Kidney (tissue), 13 donors: ENCODE measurements at regions not wholly inside any gene's neighbourhood (a gene's known extent, or its start where the extent isn't known, plus 50 kb on each side); places are given as distances from the start of the nearest gene placed in this dataset.

Source experiments
- DNase-seq, 5 donors: peaks; one replicate each; pipeline ENCODE4 v3.0.0-alpha.2; 2013 to 2020
- FAIRE-seq: peaks from 2 replicates; lab custom pipeline; 2012; peaks lifted over from hg19 to GRCh38; lab: Jason Lieb, UNC
- H3K27ac ChIP-seq, 2 donors: one replicate each; pipeline ENCODE4 v1.7.0; 2013; ENCODE audit warnings: low read depth in 2 of 2, low read length in 2 of 2, inconsistent platforms in 1 of 2
- H3K27me3 ChIP-seq: one replicate; pipeline ENCODE4 v1.7.1; 2013; ENCODE audit warnings: low read length, inconsistent platforms; ENCODE audit not compliant: control insufficient read depth, insufficient read depth
- H3K36me3 ChIP-seq, 3 donors: one replicate each; pipeline versions ENCODE4 v1.7.0 to v1.7.1; 2013; ENCODE audit warnings: low read length in 3 of 3, control low read depth in 1 of 3, inconsistent platforms in 1 of 3; ENCODE audit not compliant: insufficient read depth in 3 of 3, control insufficient read depth in 2 of 3
- H3K4me1 ChIP-seq, 3 donors: one replicate each; pipeline versions ENCODE4 v1.7.0 to v1.7.1; 2013; ENCODE audit warnings: low read length in 3 of 3, inconsistent platforms in 1 of 3, low read depth in 1 of 3; ENCODE audit not compliant: control insufficient read depth in 2 of 3, insufficient read depth in 2 of 3
- H3K4me3 ChIP-seq, 3 donors: one replicate each; pipeline versions ENCODE4 v1.7.0 to v1.8.1; 2013; ENCODE audit warnings: low read length in 3 of 3, control low read depth in 1 of 3, inconsistent platforms in 1 of 3
- H3K9ac ChIP-seq, 3 donors: one replicate each; pipeline versions ENCODE4 v1.7.0 to v1.7.1; 2013; ENCODE audit warnings: low read length in 3 of 3, control low read depth in 1 of 3, inconsistent platforms in 1 of 3
- H3K9me3 ChIP-seq, 3 donors: one replicate each; pipeline versions ENCODE4 v1.7.0 to v1.7.1; 2013; ENCODE audit warnings: low read length in 3 of 3, control low read depth in 1 of 3, inconsistent platforms in 1 of 3; ENCODE audit not compliant: control insufficient read depth in 2 of 3, insufficient read depth in 1 of 3
- CTCF ChIP-seq: IDR thresholded peaks from 3 replicates; pipeline ENCODE4 v1.5.1; 2012; ENCODE audit warnings: mild to moderate bottlenecking, moderate library complexity, borderline replicate concordance; ENCODE audit not compliant: insufficient read depth; ENCODE audit errors: extremely low read depth
- intact Hi-C: fragments of 100-400 bp; cut with DNase I; formaldehyde crosslinking; loops from one replicate; pipeline ENCODE4 v1.11.1; 2022
- donor health status: control.
- donor health status: control.
- donor health status: control.
- donor health status: control.
- donor health status: control.
- donor health status: DM: yes; HTN: yes; CAD: no.
- donor health status: Normal renal cell carcinoma (clear cell type).

- Histone ChIP-seq H3K27me3 (no peaks in the 10 kb centered on the region), H3K4me1 (no peaks in the 10 kb centered on the region), H3K9ac (no peak overlapping the region), H3K4me3 (no peak overlapping the region), H3K27ac (no peak overlapping the region), H3K9me3 (no peaks in the 10 kb centered on the region), H3K36me3 (no peaks in the 10 kb centered on the region)
- DNase-seq = peak in 1 of 5 donors; percentile 12
- TF ChIP-seq CTCF = no peak
- intact Hi-C loops = no loop called here
- FAIRE-seq = no peak
Measured at GRCh38 chr2:187853381-187853791, 299.2 kb upstream of the TFPI start.

- TF ChIP-seq CTCF = no peak
- DNase-seq (no peak), FAIRE-seq (no peak)
- Histone ChIP-seq H3K9me3 (no peaks in the 10 kb centered on the region), H3K4me3 (no peak overlapping the region), H3K27me3 (no peaks in the 10 kb centered on the region), H3K36me3 (no peaks in the 10 kb centered on the region), H3K4me1 (no peaks in the 10 kb centered on the region), H3K9ac (no peak overlapping the region), H3K27ac (no peak overlapping the region)
- intact Hi-C loops = no loop called here
Measured at GRCh38 chr2:187854801-187855200, 300.6 kb upstream of the TFPI start.

- FAIRE-seq = no peak
- Histone ChIP-seq H3K36me3 (no peaks in the 10 kb centered on the region), H3K4me1 (no peaks in the 10 kb centered on the region), H3K27ac (no peak overlapping the region), H3K9me3 (no peaks in the 10 kb centered on the region), H3K9ac (no peak overlapping the region), H3K27me3 (no peaks in the 10 kb centered on the region), H3K4me3 (no peak overlapping the region)
- intact Hi-C loops = no loop called here
- TF ChIP-seq CTCF = no peak
- DNase-seq = no peak
Measured at GRCh38 chr2:187855689-187856088, 301.5 kb upstream of the TFPI start.

- FAIRE-seq (no peak), DNase-seq (no peak)
- H3K36me3 ChIP-seq = no peaks in the 10 kb centered on the region
- H3K27me3 ChIP-seq = no peaks in the 10 kb centered on the region
- H3K9ac ChIP-seq = no peak overlapping the region
- no peak for TF ChIP-seq CTCF
- H3K27ac ChIP-seq = no peak overlapping the region
- H3K4me1 ChIP-seq = no peaks in the 10 kb centered on the region
- intact Hi-C loops = no loop called here
- no peaks in the 10 kb centered on the region for H3K9me3 ChIP-seq
- H3K4me3 ChIP-seq = no peak overlapping the region
Measured at GRCh38 chr2:187857826-187858225, 303.6 kb upstream of the TFPI start.
